ENCODE measurements at regions not wholly inside any gene's neighbourhood (a gene's known extent, or its start where the extent isn't known, plus 50 kb on each side); places are given as distances from the start of the nearest gene placed in this dataset.

DNA sequence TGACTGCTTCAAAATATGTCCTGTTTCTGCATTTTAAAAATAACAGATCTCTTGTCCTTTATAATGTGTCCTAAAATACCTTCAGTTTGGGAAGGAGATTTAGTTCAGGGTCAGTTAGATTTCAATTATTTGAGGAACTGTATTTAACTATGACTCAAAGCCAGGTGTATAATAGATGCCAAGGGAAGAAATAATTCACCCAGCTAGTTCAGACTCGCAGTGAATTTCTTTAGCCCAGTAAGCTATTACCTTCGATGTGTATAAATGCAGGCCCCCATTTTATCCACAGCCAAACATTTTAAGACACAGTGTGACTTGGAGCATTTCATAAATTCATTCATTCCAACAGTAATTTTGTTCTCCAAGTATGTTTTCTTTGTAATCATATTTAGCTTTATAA lies 458.0 kb downstream of the ZNF385D start:
- TF ChIP-seq, protein P1, sequence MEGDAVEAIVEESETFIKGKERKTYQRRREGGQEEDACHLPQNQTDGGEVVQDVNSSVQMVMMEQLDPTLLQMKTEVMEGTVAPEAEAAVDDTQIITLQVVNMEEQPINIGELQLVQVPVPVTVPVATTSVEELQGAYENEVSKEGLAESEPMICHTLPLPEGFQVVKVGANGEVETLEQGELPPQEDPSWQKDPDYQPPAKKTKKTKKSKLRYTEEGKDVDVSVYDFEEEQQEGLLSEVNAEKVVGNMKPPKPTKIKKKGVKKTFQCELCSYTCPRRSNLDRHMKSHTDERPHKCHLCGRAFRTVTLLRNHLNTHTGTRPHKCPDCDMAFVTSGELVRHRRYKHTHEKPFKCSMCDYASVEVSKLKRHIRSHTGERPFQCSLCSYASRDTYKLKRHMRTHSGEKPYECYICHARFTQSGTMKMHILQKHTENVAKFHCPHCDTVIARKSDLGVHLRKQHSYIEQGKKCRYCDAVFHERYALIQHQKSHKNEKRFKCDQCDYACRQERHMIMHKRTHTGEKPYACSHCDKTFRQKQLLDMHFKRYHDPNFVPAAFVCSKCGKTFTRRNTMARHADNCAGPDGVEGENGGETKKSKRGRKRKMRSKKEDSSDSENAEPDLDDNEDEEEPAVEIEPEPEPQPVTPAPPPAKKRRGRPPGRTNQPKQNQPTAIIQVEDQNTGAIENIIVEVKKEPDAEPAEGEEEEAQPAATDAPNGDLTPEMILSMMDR (conservative IDR thresholded peaks at IDR 0.05; ENCODE audit: low read depth in 2 of 2): no peak
- TF ChIP-seq EZH2 (IDR thresholded peaks at IDR 0.05; ENCODE audit: low read depth, unreplicated experiment) (no peak), EZH2phosphoT487 (IDR thresholded peaks at IDR 0.05; ENCODE audit: unreplicated experiment) (no peak), REST (IDR thresholded peaks at IDR 0.05; ENCODE audit: unreplicated experiment) (no peak), POLR2AphosphoS5 (IDR thresholded peaks at IDR 0.05; ENCODE audit: low read depth) (no peak), JUNB (IDR thresholded peaks at IDR 0.05; ENCODE audit: unreplicated experiment) (no peak), NANOG (IDR thresholded peaks at IDR 0.05; ENCODE audit: borderline replicate concordance) (no peak), CREB1 (CRISPR knock-in tag; IDR thresholded peaks at IDR 0.05; ENCODE audit: low read depth) (no peak)
